SIG-M5 (cell line): ENCODE measurements at regions not wholly inside any gene's neighbourhood (a gene's known extent, or its start where the extent isn't known, plus 50 kb on each side); places are given as distances from the start of the nearest gene placed in this dataset.
"Not testable (repeated sequence)": the region's sequence is repeated elsewhere in the genome, so short reads cannot be mapped to it uniquely, and the experiment has no call there.

Experiments
- DNase-seq: peaks from one replicate; lab custom pipeline; 2025; lab: John Stamatoyannopoulos, UW

DNA sequence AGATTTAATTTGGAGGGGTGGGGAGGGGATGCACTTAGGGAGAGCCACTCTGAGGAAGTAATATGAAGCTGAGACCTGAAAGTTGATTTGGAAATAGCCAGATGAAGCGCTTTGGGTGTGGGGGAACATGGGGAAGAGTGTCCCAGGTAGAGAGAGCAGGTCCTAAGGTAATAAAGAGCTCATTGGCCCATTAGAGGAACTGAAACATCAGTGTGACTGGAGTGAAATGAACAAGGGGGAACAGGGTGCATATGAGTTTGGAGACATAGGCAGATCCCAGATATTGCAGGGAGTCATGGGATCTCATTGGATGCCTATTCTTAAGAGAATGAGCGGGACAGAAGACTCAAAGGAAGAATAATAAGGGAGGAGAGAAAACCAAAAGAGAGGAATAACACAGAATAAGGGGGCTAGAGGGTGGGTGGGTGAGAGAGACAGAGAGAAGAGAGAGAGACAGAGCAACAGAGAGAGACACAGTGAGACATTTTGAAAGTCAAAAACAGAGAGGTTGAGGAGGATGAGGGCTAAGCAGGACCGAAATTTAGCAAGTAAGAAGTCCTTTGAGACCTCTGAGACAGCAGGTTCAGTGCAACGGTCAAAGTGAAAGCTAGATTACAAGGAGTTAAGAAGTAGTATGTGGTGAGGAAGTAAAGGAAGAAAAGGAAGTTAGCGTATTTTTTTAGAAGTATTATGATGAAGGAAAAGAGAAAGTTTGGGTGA, 54.1 kb upstream of the NOTCH2NLA start:
- DNase-seq, result not testable (repeated sequence)

DNA sequence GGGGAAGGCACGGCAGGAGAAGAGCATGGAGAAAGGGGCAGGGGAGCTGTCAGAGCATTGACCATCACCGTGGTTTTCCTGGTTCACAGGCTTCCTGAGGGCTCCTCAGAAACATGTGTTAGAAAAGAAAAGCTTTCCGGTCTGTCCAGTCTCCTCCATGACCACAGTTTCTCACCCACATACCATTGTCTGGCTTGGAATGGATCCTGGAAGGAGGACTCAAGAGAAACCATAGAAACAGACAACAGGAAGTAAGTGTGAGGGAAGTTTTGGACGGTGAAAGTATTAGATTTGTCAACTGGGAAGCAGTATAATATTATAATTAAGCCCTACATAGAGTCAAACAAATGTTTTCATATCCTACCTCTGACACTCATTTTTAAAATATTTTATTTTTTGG, 52.7 kb upstream of the NOTCH2NLA start:
- not testable (repeated sequence) for DNase-seq

GRCh38 chr1:146278758-146279157, 49.9 kb upstream of the NOTCH2NLA start:
- DNase-seq, result not testable (repeated sequence)
